CD8-positive, alpha-beta memory T cell (primary cell): ENCODE measurements at regions not wholly inside any gene's neighbourhood (a gene's known extent, or its start where the extent isn't known, plus 50 kb on each side); places are given as distances from the start of the nearest gene placed in this dataset.
A peak's percentile ranks its signal among the peaks of the same experiment; 100 is the strongest.

Source experiments
- CTCF ChIA-PET: fragments of 350-600 bp; sonication (Branson Sonifier 250); formaldehyde crosslinking; loops from one replicate; lab custom pipeline; 2021; ENCODE audit warnings: antibody characterized with exemption; lab: Charles Lee
- POLR2A ChIA-PET: fragments of 350-600 bp; sonication (Branson Sonifier 250); formaldehyde crosslinking; loops from one replicate; lab custom pipeline; 2021; ENCODE audit warnings: antibody characterized with exemption; lab: Charles Lee
- DNase-seq, 5 donors: peaks; one replicate each; pipeline versions ENCODE4 v3.0.0 to v3.0.0-alpha.2; 2020 to 2022; ENCODE audit warnings: mixed read lengths in 1 of 5
- H3K27ac ChIP-seq: one replicate; pipeline ENCODE4 v1.7.0; 2013; ENCODE audit warnings: low read depth, mild to moderate bottlenecking, low read length, moderate library complexity
- H3K27me3 ChIP-seq: 2 replicates; pipeline ENCODE4 v1.7.0; 2013; ENCODE audit warnings: low read length, mild to moderate bottlenecking; ENCODE audit not compliant: insufficient read depth, poor library complexity, severe bottlenecking
- H3K36me3 ChIP-seq: 2 replicates; pipeline ENCODE4 v1.7.0; 2013; ENCODE audit warnings: mild to moderate bottlenecking, low read length, moderate library complexity; ENCODE audit not compliant: insufficient read depth
- H3K4me1 ChIP-seq: 2 replicates; pipeline ENCODE4 v1.7.0; 2013; ENCODE audit warnings: mild to moderate bottlenecking, low read length, moderate library complexity; ENCODE audit not compliant: insufficient read depth
- H3K4me3 ChIP-seq: 2 replicates; pipeline ENCODE4 v1.7.0; 2013; ENCODE audit warnings: mild to moderate bottlenecking, low read length
- H3K9me3 ChIP-seq: 2 replicates; pipeline ENCODE4 v1.7.0; 2013; ENCODE audit warnings: mild to moderate bottlenecking, low read length
- H3K27ac Mint-ChIP-seq, 8 donors: one replicate each; pipeline ENCODE4 v1.8.0; 2020 to 2021; ENCODE audit warnings: mixed read lengths in 8 of 8, mild to moderate bottlenecking in 6 of 8, inconsistent platforms in 3 of 8, moderate library complexity in 3 of 8
- H3K27me3 Mint-ChIP-seq, 2 donors: one replicate each; pipeline ENCODE4 v1.8.0; 2020 to 2021; ENCODE audit warnings: mixed read lengths in 2 of 2, mild to moderate bottlenecking in 1 of 2, moderate library complexity in 1 of 2
- H3K36me3 Mint-ChIP-seq, 3 donors: one replicate each; pipeline ENCODE4 v1.8.0; 2020 to 2021; ENCODE audit warnings: mixed read lengths in 3 of 3, inconsistent platforms in 1 of 3, mild to moderate bottlenecking in 1 of 3
- H3K4me1 Mint-ChIP-seq, 3 donors: one replicate each; pipeline ENCODE4 v1.8.0; 2020 to 2021; ENCODE audit warnings: mixed read lengths in 3 of 3, inconsistent platforms in 1 of 3, mild to moderate bottlenecking in 1 of 3
- H3K4me3 Mint-ChIP-seq, 7 donors: one replicate each; pipeline ENCODE4 v1.8.0; 2020 to 2021; ENCODE audit warnings: mixed read lengths in 7 of 7, mild to moderate bottlenecking in 6 of 7, moderate library complexity in 4 of 7, inconsistent platforms in 2 of 7
- H3K9me3 Mint-ChIP-seq, 5 donors: one replicate each; pipeline ENCODE4 v1.8.0; 2020 to 2022; ENCODE audit warnings: mixed read lengths in 5 of 5, mild to moderate bottlenecking in 3 of 5, moderate library complexity in 2 of 5, inconsistent platforms in 1 of 5

GRCh38 chr7:17158261-17158660 lies 140.2 kb upstream of the AHR start:
- no peak for DNase-seq
- Histone ChIP-seq H3K27ac (no peak overlapping the region), H3K4me3 (no peak overlapping the region), H3K4me1 (no peaks in the 10 kb centered on the region), H3K27me3 (no peaks in the 10 kb centered on the region), H3K9me3 (no peaks in the 10 kb centered on the region), H3K36me3 (no peaks in the 10 kb centered on the region)
- H3K27ac Mint-ChIP-seq: no peak overlapping the region
- peaks cover 0 to 5% (median 4%) of the 10 kb centered on the region in 5 donors for H3K9me3 Mint-ChIP-seq
- CTCF ChIA-PET: no interaction called here
- H3K27me3 Mint-ChIP-seq: no peaks in the 10 kb centered on the region
- POLR2A ChIA-PET: no interaction called here
- H3K4me1 Mint-ChIP-seq: peaks cover 12 to 34% (median 31%) of the 10 kb centered on the region in 3 donors
- no peak overlapping the region for H3K4me3 Mint-ChIP-seq
- H3K36me3 Mint-ChIP-seq: peaks cover 0 to 9% (median 0%) of the 10 kb centered on the region in 3 donors

- H3K36me3 ChIP-seq: no peaks in the 10 kb centered on the region
- Mint-ChIP-seq H3K27ac (no peak overlapping the region), H3K9me3 (peaks cover 0 to 5% (median 4%) of the 10 kb centered on the region in 5 donors), H3K4me3 (no peak overlapping the region), H3K36me3 (peaks cover 0 to 9% (median 0%) of the 10 kb centered on the region in 3 donors), H3K4me1 (peaks cover 10 to 28% (median 26%) of the 10 kb centered on the region in 3 donors), H3K27me3 (no peaks in the 10 kb centered on the region)
- no peak overlapping the region for H3K4me3 ChIP-seq
- H3K27ac ChIP-seq: no peak overlapping the region
- no peaks in the 10 kb centered on the region for H3K4me1 ChIP-seq
- H3K9me3 ChIP-seq: no peaks in the 10 kb centered on the region
- CTCF ChIA-PET: no interaction called here
- H3K27me3 ChIP-seq: no peaks in the 10 kb centered on the region
- no peak for DNase-seq
- POLR2A ChIA-PET: no interaction called here
These were observed 138.9 kb upstream of the AHR start for GRCh38 chr7:17159500-17160037.

GRCh38 chr7:17166824-17167379 lies 131.6 kb upstream of the AHR start:
- Mint-ChIP-seq H3K27me3 (peaks cover 0 to 2% of the 10 kb centered on the region in 2 donors), H3K9me3 (peaks cover 0 to 4% (median 2%) of the 10 kb centered on the region in 5 donors), H3K4me3 (no peak overlapping the region), H3K4me1 (peaks cover 11 to 46% (median 44%) of the 10 kb centered on the region in 3 donors), H3K27ac (no peak overlapping the region), H3K36me3 (peaks cover 0 to 3% (median 0%) of the 10 kb centered on the region in 3 donors)
- no peaks in the 10 kb centered on the region for H3K27me3 ChIP-seq
- no peaks in the 10 kb centered on the region for H3K4me1 ChIP-seq
- no peaks in the 10 kb centered on the region for H3K9me3 ChIP-seq
- POLR2A ChIA-PET: no interaction called here
- no peak for DNase-seq
- no peak overlapping the region for H3K27ac ChIP-seq
- no peaks in the 10 kb centered on the region for H3K36me3 ChIP-seq
- CTCF ChIA-PET: interaction anchor here (1.6 kb wide), 1 partner anchor 23 kb away, joined by 3 read pairs; no protein-coding TSS in a partner anchor
- no peak overlapping the region for H3K4me3 ChIP-seq

GRCh38 chr7:17168416-17168815 lies 130.0 kb upstream of the AHR start:
- ChIA-PET POLR2A (no interaction called here), CTCF (no interaction called here)
- Mint-ChIP-seq H3K27ac (no peak overlapping the region), H3K4me1 (peaks cover 3 to 34% (median 31%) of the 10 kb centered on the region in 3 donors), H3K36me3 (no peaks in the 10 kb centered on the region), H3K27me3 (peaks cover 0 to 2% of the 10 kb centered on the region in 2 donors), H3K9me3 (peaks cover 0 to 7% (median 0%) of the 10 kb centered on the region in 5 donors), H3K4me3 (no peak overlapping the region)
- Histone ChIP-seq H3K4me1 (no peaks in the 10 kb centered on the region), H3K9me3 (no peaks in the 10 kb centered on the region), H3K4me3 (no peak overlapping the region), H3K27me3 (no peaks in the 10 kb centered on the region), H3K27ac (no peak overlapping the region), H3K36me3 (no peaks in the 10 kb centered on the region)
- DNase-seq: no peak

GRCh38 chr7:17171427-17171826 lies 127.0 kb upstream of the AHR start:
- peaks cover 3 to 30% (median 27%) of the 10 kb centered on the region in 3 donors for H3K4me1 Mint-ChIP-seq
- H3K9me3 ChIP-seq: no peaks in the 10 kb centered on the region

GRCh38 chr7:17176371-17177032 lies 122.0 kb upstream of the AHR start:
- Mint-ChIP-seq H3K27me3 (no peaks in the 10 kb centered on the region), H3K4me1 (no peaks in the 10 kb centered on the region), H3K27ac (no peak overlapping the region), H3K36me3 (peaks cover 0 to under 1% (median 0%) of the 10 kb centered on the region in 3 donors), H3K9me3 (peaks cover 0 to 9% (median 0%) of the 10 kb centered on the region in 5 donors), H3K4me3 (no peak overlapping the region)
- no peak overlapping the region for H3K4me3 ChIP-seq
- DNase-seq: no peak
- no peaks in the 10 kb centered on the region for H3K9me3 ChIP-seq
- no peaks in the 10 kb centered on the region for H3K36me3 ChIP-seq
- H3K4me1 ChIP-seq: no peaks in the 10 kb centered on the region
- no peak overlapping the region for H3K27ac ChIP-seq
- H3K27me3 ChIP-seq: no peaks in the 10 kb centered on the region
- ChIA-PET CTCF (interaction anchor here (1.9 kb wide), 1 partner anchor 10 kb away, joined by 4 read pairs; no protein-coding TSS in a partner anchor), POLR2A (no interaction called here)

More at GRCh38 chr7:17171427-17171826, 127.0 kb upstream of the AHR start:
- Mint-ChIP-seq H3K36me3 (no peaks in the 10 kb centered on the region), H3K27ac (peak overlapping the region in 1 of 8 donors; percentile 4), H3K4me3 (no peak overlapping the region), H3K27me3 (peaks cover 0 to 2% of the 10 kb centered on the region in 2 donors), H3K9me3 (peaks cover 0 to 9% (median 0%) of the 10 kb centered on the region in 5 donors)
- CTCF ChIA-PET: no interaction called here
- Histone ChIP-seq H3K27me3 (no peaks in the 10 kb centered on the region), H3K4me1 (no peaks in the 10 kb centered on the region), H3K4me3 (no peak overlapping the region), H3K27ac (no peak overlapping the region), H3K36me3 (no peaks in the 10 kb centered on the region)
- no peak for DNase-seq
- POLR2A ChIA-PET: no interaction called here

GRCh38 chr7:17178545-17178944 lies 119.9 kb upstream of the AHR start:
- Mint-ChIP-seq H3K4me1 (no peaks in the 10 kb centered on the region), H3K9me3 (peaks cover 0 to 2% (median 0%) of the 10 kb centered on the region in 5 donors), H3K27me3 (no peaks in the 10 kb centered on the region), H3K36me3 (peaks cover 0 to 4% (median 0%) of the 10 kb centered on the region in 3 donors), H3K27ac (no peak overlapping the region), H3K4me3 (no peak overlapping the region)
- Histone ChIP-seq H3K4me1 (no peaks in the 10 kb centered on the region), H3K27ac (no peak overlapping the region), H3K27me3 (no peaks in the 10 kb centered on the region), H3K36me3 (no peaks in the 10 kb centered on the region), H3K4me3 (no peak overlapping the region), H3K9me3 (no peaks in the 10 kb centered on the region)
- ChIA-PET CTCF (no interaction called here), POLR2A (no interaction called here)
- DNase-seq: no peak

- Histone ChIP-seq H3K36me3 (no peaks in the 10 kb centered on the region), H3K9me3 (no peaks in the 10 kb centered on the region), H3K4me1 (no peaks in the 10 kb centered on the region), H3K4me3 (no peak overlapping the region), H3K27me3 (no peaks in the 10 kb centered on the region), H3K27ac (no peak overlapping the region)
- POLR2A ChIA-PET: no interaction called here
- H3K27me3 Mint-ChIP-seq: no peaks in the 10 kb centered on the region
- H3K4me3 Mint-ChIP-seq: no peak overlapping the region
- DNase-seq: no peak
- CTCF ChIA-PET: no interaction called here
- no peak overlapping the region for H3K27ac Mint-ChIP-seq
- H3K4me1 Mint-ChIP-seq: peaks cover 6 to 13% (median 10%) of the 10 kb centered on the region in 3 donors
- H3K9me3 Mint-ChIP-seq: no peaks in the 10 kb centered on the region
- H3K36me3 Mint-ChIP-seq: peaks cover 0 to 4% (median 0%) of the 10 kb centered on the region in 3 donors
These were observed 117.0 kb upstream of the AHR start for GRCh38 chr7:17181482-17181881.
